AG04449 (cell line): ENCODE measurements at regions not wholly inside any gene's neighbourhood (a gene's known extent, or its start where the extent isn't known, plus 50 kb on each side); places are given as distances from the start of the nearest gene placed in this dataset.

Experiments used
- CTCF ChIA-PET: fragments of 350-600 bp; formaldehyde crosslinking; extraction: SDS; loops from one replicate; lab custom pipeline; 2021; ENCODE audit warnings: antibody characterized with exemption; lab: Yijun Ruan, JAX
- POLR2A ChIA-PET: fragments of 400-600, 350-600 bp; formaldehyde crosslinking; extraction: SDS; loops from one replicate; lab custom pipeline; 2020; ENCODE audit warnings: antibody characterized with exemption, inconsistent platforms; lab: Yijun Ruan, JAX
- DNase-seq: peaks from one replicate; pipeline ENCODE4 v3.0.0-alpha.2; 2010; ENCODE audit warnings: low read depth, low spot score
- H3K4me3 ChIP-seq: 2 replicates; pipeline ENCODE4 v1.5.1; 2011; ENCODE audit warnings: low read depth, mild to moderate bottlenecking, control low read depth, low read length
- TF ChIP-seq, protein P1 (sequence below): IDR thresholded peaks from one replicate; pipeline ENCODE4 v1.5.1; 2011; ENCODE audit warnings: mild to moderate bottlenecking, moderate library complexity, low read length, control low read depth, inconsistent platforms; ENCODE audit not compliant: insufficient read depth; ENCODE audit errors: missing control alignments

GRCh38 chr15:85870216-85871014 is 75.7 kb upstream of the KLHL25 start:
- DNase-seq: no peak
- no peak overlapping the region for H3K4me3 ChIP-seq
- ChIA-PET CTCF (interaction anchor here (0.9 kb wide), 1 partner anchor 11 kb away, joined by 5 read pairs; no protein-coding TSS in a partner anchor), POLR2A (no interaction called here)
- TF ChIP-seq, protein P1, sequence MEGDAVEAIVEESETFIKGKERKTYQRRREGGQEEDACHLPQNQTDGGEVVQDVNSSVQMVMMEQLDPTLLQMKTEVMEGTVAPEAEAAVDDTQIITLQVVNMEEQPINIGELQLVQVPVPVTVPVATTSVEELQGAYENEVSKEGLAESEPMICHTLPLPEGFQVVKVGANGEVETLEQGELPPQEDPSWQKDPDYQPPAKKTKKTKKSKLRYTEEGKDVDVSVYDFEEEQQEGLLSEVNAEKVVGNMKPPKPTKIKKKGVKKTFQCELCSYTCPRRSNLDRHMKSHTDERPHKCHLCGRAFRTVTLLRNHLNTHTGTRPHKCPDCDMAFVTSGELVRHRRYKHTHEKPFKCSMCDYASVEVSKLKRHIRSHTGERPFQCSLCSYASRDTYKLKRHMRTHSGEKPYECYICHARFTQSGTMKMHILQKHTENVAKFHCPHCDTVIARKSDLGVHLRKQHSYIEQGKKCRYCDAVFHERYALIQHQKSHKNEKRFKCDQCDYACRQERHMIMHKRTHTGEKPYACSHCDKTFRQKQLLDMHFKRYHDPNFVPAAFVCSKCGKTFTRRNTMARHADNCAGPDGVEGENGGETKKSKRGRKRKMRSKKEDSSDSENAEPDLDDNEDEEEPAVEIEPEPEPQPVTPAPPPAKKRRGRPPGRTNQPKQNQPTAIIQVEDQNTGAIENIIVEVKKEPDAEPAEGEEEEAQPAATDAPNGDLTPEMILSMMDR: no peak

DNA sequence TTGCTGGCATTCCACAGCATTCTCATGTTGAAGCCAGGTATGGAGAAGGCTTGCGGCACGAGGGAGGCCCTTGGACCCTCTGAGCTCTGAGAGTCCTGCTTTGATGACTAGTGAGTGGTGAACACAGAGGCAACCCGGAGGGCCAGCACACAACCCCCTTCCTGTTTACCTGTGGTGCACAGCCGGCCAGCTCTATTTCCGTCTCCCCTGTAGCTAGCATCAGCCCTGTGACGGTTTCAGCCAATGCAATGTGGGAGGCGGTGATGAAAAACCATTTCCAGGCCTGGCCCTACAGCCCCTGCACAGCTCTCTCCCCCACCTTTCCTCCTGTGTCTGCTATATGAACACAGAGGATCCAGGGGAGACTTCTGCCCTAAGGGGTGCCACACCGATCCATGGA is 76.8 kb upstream of the KLHL25 start:
- H3K4me3 ChIP-seq: no peak overlapping the region
- ChIA-PET POLR2A (no interaction called here), CTCF (no interaction called here)
- DNase-seq: no peak
- TF ChIP-seq, protein P1: no peak

- no peak for DNase-seq
- CTCF ChIA-PET: interaction anchor here (2.8 kb wide), 1 partner anchor 13 kb away, joined by 9 read pairs; no protein-coding TSS in a partner anchor
- POLR2A ChIA-PET: no interaction called here
- no peak overlapping the region for H3K4me3 ChIP-seq
- TF ChIP-seq, protein P1: no peak
Measured at GRCh38 chr15:85872125-85872524, 77.4 kb upstream of the KLHL25 start.

DNA sequence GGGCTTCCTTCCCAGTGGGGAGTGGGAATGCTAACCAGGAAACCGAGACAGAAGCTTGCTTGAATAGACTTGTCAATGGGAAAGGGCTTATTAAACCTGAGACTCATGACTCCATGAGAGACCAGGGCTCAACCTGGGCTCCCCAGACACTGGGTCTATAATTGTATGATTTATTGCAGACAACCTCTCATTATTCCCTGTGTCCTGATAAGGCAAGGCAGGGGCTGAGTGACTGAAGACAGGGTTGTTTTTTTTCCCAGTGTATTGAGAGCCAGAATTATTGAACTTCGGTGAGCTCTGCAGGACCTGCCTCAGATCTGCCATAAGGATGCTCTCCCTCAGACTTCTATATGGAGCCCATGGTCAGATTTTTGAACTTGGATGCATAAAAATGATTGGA is 79.5 kb upstream of the KLHL25 start:
- ChIA-PET CTCF (interaction anchor here (1.9 to 2.8 kb wide), 2 partner anchors 9 to 15 kb away, joined by 5 to 9 read pairs; no protein-coding TSS in a partner anchor), POLR2A (no interaction called here)
- DNase-seq: no peak
- TF ChIP-seq, protein P1: no peak
- no peak overlapping the region for H3K4me3 ChIP-seq

DNA sequence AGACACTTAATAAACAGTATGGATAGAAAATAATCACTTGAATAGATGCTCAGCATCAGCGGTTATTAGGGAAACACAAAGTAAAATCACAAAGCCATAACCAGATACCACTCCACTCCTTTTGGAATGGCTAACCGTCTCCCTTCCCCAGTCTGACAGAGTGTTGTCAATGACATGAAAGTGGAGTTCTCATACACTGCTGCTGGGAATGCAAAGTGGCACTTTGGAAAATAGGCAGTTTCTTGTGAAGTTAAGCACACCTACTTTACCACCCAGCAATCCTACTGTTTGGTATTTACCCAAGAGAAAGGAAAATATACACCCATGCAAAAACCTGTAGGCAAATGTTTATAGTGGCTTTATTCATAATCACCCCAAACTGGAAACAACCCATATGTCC is 81.0 kb upstream of the KLHL25 start:
- TF ChIP-seq, protein P1: no peak
- no peak for DNase-seq
- POLR2A ChIA-PET: no interaction called here
- H3K4me3 ChIP-seq: no peak overlapping the region
- CTCF ChIA-PET: no interaction called here

GRCh38 chr15:85878828-85879225 is 84.1 kb upstream of the KLHL25 start:
- TF ChIP-seq, protein P1: no peak
- ChIA-PET POLR2A (no interaction called here), CTCF (interaction anchor here (0.7 to 1.0 kb wide), 2 partner anchors 8 to 13 kb away, joined by 3 read pairs; no protein-coding TSS in a partner anchor)
- DNase-seq: no peak
- no peak overlapping the region for H3K4me3 ChIP-seq
